K562 (cell line): ENCODE measurements at regions not wholly inside any gene's neighbourhood (a gene's known extent, or its start where the extent isn't known, plus 50 kb on each side); places are given as distances from the start of the nearest gene placed in this dataset.

ENCODE experiments used
- ARID1B ChIP-seq: fragments of 450-650 bp; IDR thresholded peaks from 2 replicates; pipeline ENCODE4 v1.6.1; 2016; ENCODE audit warnings: antibody characterized with exemption, mild to moderate bottlenecking, inconsistent platforms
- CREB1 ChIP-seq, 2 experiments: sonication (generic) in 1 of 2; formaldehyde crosslinking in 1 of 2; IDR thresholded peaks; 2 replicates each; pipeline versions ENCODE4 v1.6.1 to v1.8.0; 2012 to 2022; ENCODE audit warnings: inconsistent platforms in 1 of 2, mild to moderate bottlenecking in 1 of 2, missing genetic modification reagents in 1 of 2, moderate library complexity in 1 of 2
- CREM ChIP-seq: IDR thresholded peaks from 2 replicates; pipeline ENCODE4 v1.6.1; 2014; ENCODE audit warnings: antibody characterized with exemption, low read depth
- CSDE1 ChIP-seq, 2 experiments: fragments of 450-650 bp; IDR thresholded peaks; 2 replicates each; pipeline ENCODE4 v1.6.1; 2016; ENCODE audit warnings: mild to moderate bottlenecking in 1 of 2
- GATA2 ChIP-seq: sonication (generic); formaldehyde crosslinking; IDR thresholded peaks from 2 replicates; pipeline ENCODE4 v1.4.0; 2020; ENCODE audit warnings: mild to moderate bottlenecking, missing genetic modification reagents
- HDAC1 ChIP-seq, 2 experiments: fragments of 450-650 bp; IDR thresholded peaks; 2 replicates each; pipeline ENCODE4 v1.6.1; 2016 to 2017; ENCODE audit warnings: inconsistent platforms in 1 of 2, mild to moderate bottlenecking in 1 of 2, moderate library complexity in 1 of 2
- MYC ChIP-seq, 2 experiments: fragments of 250-450 bp in 1 of 2; sonication (Bioruptor Pico) in 1 of 2; IDR thresholded peaks; 2 replicates each; pipeline versions ENCODE4 v1.5.1 to v1.6.1; 2012 to 2021; ENCODE audit warnings: low read depth in 2 of 2, borderline replicate concordance in 1 of 2, improper control_type of control experiment in 1 of 2, low read length in 1 of 2, mild to moderate bottlenecking in 1 of 2, moderate library complexity in 1 of 2
- NFYB ChIP-seq: IDR thresholded peaks from 2 replicates; pipeline ENCODE4 v1.6.1; 2011; ENCODE audit warnings: mild to moderate bottlenecking, moderate library complexity; ENCODE audit not compliant: insufficient read length; ENCODE audit errors: extremely low read depth
- NR2C1 ChIP-seq, 2 experiments: fragments of 450-650 bp; IDR thresholded peaks; 2 replicates each; pipeline ENCODE4 v1.6.1; 2017; ENCODE audit warnings: mild to moderate bottlenecking in 2 of 2, antibody characterized with exemption in 1 of 2, inconsistent platforms in 1 of 2, missing compliant biosample characterization in 1 of 2, missing genetic modification characterization in 1 of 2
- PHF21A ChIP-seq: fragments of 450-650 bp; IDR thresholded peaks from 2 replicates; pipeline ENCODE4 v1.6.1; 2017; ENCODE audit warnings: low read depth, borderline replicate concordance
- SMAD1 ChIP-seq: fragments of 150-350 bp; IDR thresholded peaks from 2 replicates; pipeline ENCODE4 v1.6.1; 2014; ENCODE audit warnings: low read length, low read depth; ENCODE audit not compliant: partially characterized antibody
- SMC3 ChIP-seq: conservative IDR thresholded peaks from 2 replicates; pipeline ENCODE4 v1.6.1; 2011; ENCODE audit warnings: low read depth, low read length, improper control_type of control experiment; ENCODE audit not compliant: insufficient read depth
- SPI1 ChIP-seq: IDR thresholded peaks from 2 replicates; pipeline ENCODE4 v1.6.1; 2011; ENCODE audit warnings: low read depth, low read length, control low read depth, borderline replicate concordance
- ZNF263 ChIP-seq: sonication (generic); formaldehyde crosslinking; IDR thresholded peaks from 2 replicates; pipeline ENCODE4 v1.8.0; 2022; ENCODE audit warnings: mild to moderate bottlenecking, missing genetic modification reagents, borderline replicate concordance
- ZNF436 ChIP-seq: fragments of 250-450, 450-650 bp; sonication (Bioruptor Pico); formaldehyde crosslinking; IDR thresholded peaks from 2 replicates; pipeline ENCODE4 v1.7.0; 2020; ENCODE audit warnings: mild to moderate bottlenecking
- ZNF444 ChIP-seq: fragments of 250-450 bp; sonication (Bioruptor Pico); IDR thresholded peaks from 2 replicates; pipeline ENCODE4 v1.4.0; 2020; ENCODE audit warnings: mild to moderate bottlenecking, moderate library complexity
- ZNF766 ChIP-seq: fragments of 200-800 bp; sonication (Bioruptor generic); conservative IDR thresholded peaks from 2 replicates; pipeline ENCODE4 v1.6.1; 2016; ENCODE audit warnings: missing genetic modification characterization, missing compliant biosample characterization
- TF ChIP-seq, protein P1 (sequence below): IDR thresholded peaks from 2 replicates; pipeline ENCODE4 v1.6.1; 2012; ENCODE audit warnings: low read depth, low read length, improper control_type of control experiment, borderline replicate concordance
- TF ChIP-seq, protein P2 (sequence below), 2 experiments: IDR thresholded peaks; 2 replicates each; pipeline ENCODE4 v1.6.1; 2011; ENCODE audit warnings: borderline replicate concordance in 1 of 2, control low read depth in 1 of 2, low read depth in 1 of 2, low read length in 1 of 2, mild to moderate bottlenecking in 1 of 2, mixed read lengths in 1 of 2, moderate library complexity in 1 of 2; ENCODE audit not compliant: insufficient read depth in 1 of 2, insufficient read length in 1 of 2, poor library complexity in 1 of 2, severe bottlenecking in 1 of 2; ENCODE audit errors: extremely low read depth in 1 of 2
- TF ChIP-seq, protein P3 (sequence below), 2 experiments: fragments of 450-650 bp in 1 of 2; IDR thresholded peaks; 2 replicates each; pipeline ENCODE4 v1.6.1; 2011 to 2017; ENCODE audit warnings: low read depth in 2 of 2, antibody characterized with exemption in 1 of 2, borderline replicate concordance in 1 of 2, low read length in 1 of 2, mild to moderate bottlenecking in 1 of 2, mixed read lengths in 1 of 2; ENCODE audit not compliant: control insufficient read depth in 1 of 2

- peak; percentile 96 for TF ChIP-seq ZNF444 (CRISPR knock-in tag)
- TF ChIP-seq ZNF436 (CRISPR knock-in tag) = no peak
- TF ChIP-seq CREM = no peak
- TF ChIP-seq HDAC1 (IDR thresholded peaks at IDR 0.05) = peak in 1 of 2 experiments; percentile 53; a peak in 1 of 4 replicates
- TF ChIP-seq NFYB = no peak
- 0 out of 2 replicates have a peak, but pooled peaks have one; percentile 30 for TF ChIP-seq ZNF766 (CRISPR knock-in tag)
- no peak for TF ChIP-seq SMAD1
- TF ChIP-seq, protein P1, sequence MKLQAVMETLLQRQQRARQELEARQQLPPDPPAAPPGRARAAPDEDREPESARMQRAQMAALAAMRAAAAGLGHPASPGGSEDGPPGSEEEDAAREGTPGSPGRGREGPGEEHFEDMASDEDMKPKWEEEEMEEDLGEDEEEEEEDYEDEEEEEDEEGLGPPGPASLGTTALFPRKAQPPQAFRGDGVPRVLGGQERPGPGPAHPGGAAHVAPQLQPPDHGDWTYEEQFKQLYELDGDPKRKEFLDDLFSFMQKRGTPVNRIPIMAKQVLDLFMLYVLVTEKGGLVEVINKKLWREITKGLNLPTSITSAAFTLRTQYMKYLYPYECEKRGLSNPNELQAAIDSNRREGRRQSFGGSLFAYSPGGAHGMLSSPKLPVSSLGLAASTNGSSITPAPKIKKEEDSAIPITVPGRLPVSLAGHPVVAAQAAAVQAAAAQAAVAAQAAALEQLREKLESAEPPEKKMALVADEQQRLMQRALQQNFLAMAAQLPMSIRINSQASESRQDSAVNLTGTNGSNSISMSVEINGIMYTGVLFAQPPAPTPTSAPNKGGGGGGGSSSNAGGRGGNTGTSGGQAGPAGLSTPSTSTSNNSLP = no peak
- no peak for TF ChIP-seq SPI1
- TF ChIP-seq CSDE1 (IDR thresholded peaks at IDR 0.05) = no peak
- no peak for TF ChIP-seq CREB1 (IDR thresholded peaks at IDR 0.05)
- TF ChIP-seq CREB1 (CRISPR knock-in tag; IDR thresholded peaks at IDR 0.05) = no peak
- no peak for TF ChIP-seq GATA2
- TF ChIP-seq ZNF263 (CRISPR knock-in tag) = peak; percentile 22; the same call in 1 of the 2 replicates
- peak; percentile 44; the same call in 1 of the 2 replicates for TF ChIP-seq ARID1B
- TF ChIP-seq PHF21A = no peak
- no peak for TF ChIP-seq MYC (IDR thresholded peaks at IDR 0.05; ENCODE audit: low read depth, low read length)
- no peak for TF ChIP-seq MYC (CRISPR knock-in tag; IDR thresholded peaks at IDR 0.05; ENCODE audit: borderline replicate concordance, low read depth)
- TF ChIP-seq, protein P2, sequence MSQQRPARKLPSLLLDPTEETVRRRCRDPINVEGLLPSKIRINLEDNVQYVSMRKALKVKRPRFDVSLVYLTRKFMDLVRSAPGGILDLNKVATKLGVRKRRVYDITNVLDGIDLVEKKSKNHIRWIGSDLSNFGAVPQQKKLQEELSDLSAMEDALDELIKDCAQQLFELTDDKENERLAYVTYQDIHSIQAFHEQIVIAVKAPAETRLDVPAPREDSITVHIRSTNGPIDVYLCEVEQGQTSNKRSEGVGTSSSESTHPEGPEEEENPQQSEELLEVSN (IDR thresholded peaks at IDR 0.05; ENCODE audit: borderline replicate concordance in 1 of 2, extremely low read depth in 1 of 2, insufficient read depth in 1 of 2, insufficient read length in 1 of 2, low read depth in 1 of 2, low read length in 1 of 2, poor library complexity in 1 of 2, severe bottlenecking in 1 of 2) = no peak
- TF ChIP-seq, protein P3, sequence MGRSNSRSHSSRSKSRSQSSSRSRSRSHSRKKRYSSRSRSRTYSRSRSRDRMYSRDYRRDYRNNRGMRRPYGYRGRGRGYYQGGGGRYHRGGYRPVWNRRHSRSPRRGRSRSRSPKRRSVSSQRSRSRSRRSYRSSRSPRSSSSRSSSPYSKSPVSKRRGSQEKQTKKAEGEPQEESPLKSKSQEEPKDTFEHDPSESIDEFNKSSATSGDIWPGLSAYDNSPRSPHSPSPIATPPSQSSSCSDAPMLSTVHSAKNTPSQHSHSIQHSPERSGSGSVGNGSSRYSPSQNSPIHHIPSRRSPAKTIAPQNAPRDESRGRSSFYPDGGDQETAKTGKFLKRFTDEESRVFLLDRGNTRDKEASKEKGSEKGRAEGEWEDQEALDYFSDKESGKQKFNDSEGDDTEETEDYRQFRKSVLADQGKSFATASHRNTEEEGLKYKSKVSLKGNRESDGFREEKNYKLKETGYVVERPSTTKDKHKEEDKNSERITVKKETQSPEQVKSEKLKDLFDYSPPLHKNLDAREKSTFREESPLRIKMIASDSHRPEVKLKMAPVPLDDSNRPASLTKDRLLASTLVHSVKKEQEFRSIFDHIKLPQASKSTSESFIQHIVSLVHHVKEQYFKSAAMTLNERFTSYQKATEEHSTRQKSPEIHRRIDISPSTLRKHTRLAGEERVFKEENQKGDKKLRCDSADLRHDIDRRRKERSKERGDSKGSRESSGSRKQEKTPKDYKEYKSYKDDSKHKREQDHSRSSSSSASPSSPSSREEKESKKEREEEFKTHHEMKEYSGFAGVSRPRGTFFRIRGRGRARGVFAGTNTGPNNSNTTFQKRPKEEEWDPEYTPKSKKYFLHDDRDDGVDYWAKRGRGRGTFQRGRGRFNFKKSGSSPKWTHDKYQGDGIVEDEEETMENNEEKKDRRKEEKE (IDR thresholded peaks at IDR 0.05; ENCODE audit: borderline replicate concordance in 1 of 2, control insufficient read depth in 1 of 2, low read depth in 2 of 2, low read length in 1 of 2) = no peak
- TF ChIP-seq NR2C1 (IDR thresholded peaks at IDR 0.05) = no peak
- TF ChIP-seq NR2C1 (tag; IDR thresholded peaks at IDR 0.05) = no peak
- no peak for TF ChIP-seq SMC3
Measured at GRCh38 chr16:89034971-89035668, 58.1 kb upstream of the CBFA2T3 start (continued).
